Progenitor cell of endocrine pancreas (in vitro differentiated cells): ENCODE measurements at regions not wholly inside any gene's neighbourhood (a gene's known extent, or its start where the extent isn't known, plus 50 kb on each side); places are given as distances from the start of the nearest gene placed in this dataset.

Experiments used
- DNase-seq: peaks from one replicate; pipeline ENCODE4 v3.0.0; 2021; ENCODE audit warnings: low spot score; ENCODE audit not compliant: unreplicated experiment
- H3K27ac Mint-ChIP-seq: 2 replicates; pipeline ENCODE4 v1.8.0; 2021; ENCODE audit warnings: mild to moderate bottlenecking, moderate library complexity, mixed read lengths
- H3K27me3 Mint-ChIP-seq: 2 replicates; pipeline ENCODE4 v1.8.0; 2021; ENCODE audit warnings: mixed read lengths
- H3K36me3 Mint-ChIP-seq: 2 replicates; pipeline ENCODE4 v1.8.0; 2022; ENCODE audit warnings: mixed read lengths; ENCODE audit not compliant: insufficient read depth
- H3K4me1 Mint-ChIP-seq: 2 replicates; pipeline ENCODE4 v1.8.0; 2021; ENCODE audit warnings: low read depth, mixed read lengths
- H3K4me3 Mint-ChIP-seq: 2 replicates; pipeline ENCODE4 v1.8.0; 2021; ENCODE audit warnings: low read depth, mild to moderate bottlenecking, moderate library complexity, mixed read lengths
- H3K9me3 Mint-ChIP-seq: 2 replicates; pipeline ENCODE4 v1.8.0; 2021; ENCODE audit warnings: low read depth, mixed read lengths
- CTCF ChIP-seq: fragments of 200-600 bp; sonication (generic); IDR thresholded peaks from one replicate; pipeline ENCODE4 v1.5.0; 2021; ENCODE audit warnings: antibody characterized with exemption, mild to moderate bottlenecking; ENCODE audit not compliant: unreplicated experiment

GRCh38 chr7:67843001-67843565, 846.5 kb downstream of the TYW1 start:
- DNase-seq: no peak
- Mint-ChIP-seq H3K36me3 (no peaks in the 10 kb centered on the region), H3K4me1 (peaks cover 10% of the 10 kb centered on the region), H3K27me3 (peaks cover 34% of the 10 kb centered on the region), H3K4me3 (no peak overlapping the region), H3K9me3 (no peaks in the 10 kb centered on the region), H3K27ac (no peak overlapping the region)
- TF ChIP-seq CTCF: no peak

- Mint-ChIP-seq H3K36me3 (no peaks in the 10 kb centered on the region), H3K27me3 (peaks cover 39% of the 10 kb centered on the region), H3K4me3 (no peak overlapping the region), H3K27ac (no peak overlapping the region), H3K4me1 (peaks cover 10% of the 10 kb centered on the region), H3K9me3 (no peaks in the 10 kb centered on the region)
- DNase-seq: no peak
- no peak for TF ChIP-seq CTCF
Measured at GRCh38 chr7:67843615-67844014, 847.0 kb downstream of the TYW1 start.

GRCh38 chr7:67847092-67847787, 850.6 kb downstream of the TYW1 start:
- no peak for TF ChIP-seq CTCF
- H3K27me3 Mint-ChIP-seq: peaks cover 41% of the 10 kb centered on the region
- no peaks in the 10 kb centered on the region for H3K36me3 Mint-ChIP-seq
- DNase-seq: no peak
- no peak overlapping the region for H3K4me3 Mint-ChIP-seq
- peaks cover 10% of the 10 kb centered on the region for H3K4me1 Mint-ChIP-seq
- H3K9me3 Mint-ChIP-seq: no peaks in the 10 kb centered on the region
- no peak overlapping the region for H3K27ac Mint-ChIP-seq

GRCh38 chr7:67854221-67855178, 857.9 kb downstream of the TYW1 start:
- no peak overlapping the region for H3K27ac Mint-ChIP-seq
- H3K4me1 Mint-ChIP-seq: peaks cover 12% of the 10 kb centered on the region

More at GRCh38 chr7:67854221-67855178, 857.9 kb downstream of the TYW1 start:
- Mint-ChIP-seq H3K27me3 (peaks cover 10% of the 10 kb centered on the region), H3K36me3 (no peaks in the 10 kb centered on the region), H3K9me3 (peaks cover 3% of the 10 kb centered on the region), H3K4me3 (no peak overlapping the region)
- TF ChIP-seq CTCF: no peak
- no peak for DNase-seq
